OCI-LY3 (cell line): ENCODE measurements at regions not wholly inside any gene's neighbourhood (a gene's known extent, or its start where the extent isn't known, plus 50 kb on each side); places are given as distances from the start of the nearest gene placed in this dataset.

Experiments used
- H2AFZ ChIP-seq: fragments of 200-600, 300-600 bp; shearing (Covaris generic); 2 replicates; pipeline ENCODE4 v1.6.0; 2014; ENCODE audit warnings: antibody characterized with exemption, low read depth, low read length
- H3K27ac ChIP-seq: fragments of 200-600, 300-600 bp; sonication (generic); 2 replicates; pipeline ENCODE4 v1.5.1; 2014; ENCODE audit warnings: mild to moderate bottlenecking, low read length, moderate library complexity, mixed read lengths
- H3K27me3 ChIP-seq: fragments of 200-600, 300-600 bp; sonication (generic); 2 replicates; pipeline ENCODE4 v1.6.1; 2014; ENCODE audit warnings: low read depth, low read length, mixed read lengths
- H3K36me3 ChIP-seq: fragments of 200-600, 300-600 bp; sonication (generic); replicated peaks from 2 replicates; pipeline ENCODE3; 2014; ENCODE audit warnings: low read depth, low read length, mixed read lengths
- H3K4me1 ChIP-seq: fragments of 300-600, 200-600 bp; sonication (generic); 2 replicates; pipeline ENCODE4 v1.6.1; 2014; ENCODE audit warnings: low read length, mixed read lengths
- H3K4me2 ChIP-seq: fragments of 200-600, 300-600 bp; sonication (generic); 2 replicates; pipeline ENCODE4 v1.6.1; 2014; ENCODE audit warnings: low read length, mixed read lengths
- H3K4me3 ChIP-seq: fragments of 300-600, 200-600 bp; sonication (generic); 2 replicates; pipeline ENCODE4 v1.5.1; 2014; ENCODE audit warnings: antibody characterized with exemption, mild to moderate bottlenecking, low read length, moderate library complexity
- H3K79me2 ChIP-seq: fragments of 300-600, 200-600 bp; shearing (Covaris generic); 2 replicates; pipeline ENCODE4 v1.6.1; 2014; ENCODE audit warnings: mild to moderate bottlenecking, low read length, mixed read lengths
- H3K9ac ChIP-seq: fragments of 300-600, 200-600 bp; shearing (Covaris generic); 2 replicates; pipeline ENCODE4 v1.6.0; 2014; ENCODE audit warnings: mild to moderate bottlenecking, low read length, moderate library complexity
- H3K9me3 ChIP-seq: fragments of 200-600, 300-600 bp; shearing (Covaris generic); 2 replicates; pipeline ENCODE4 v1.6.1; 2014; ENCODE audit warnings: low read length, mixed read lengths; ENCODE audit not compliant: insufficient read depth
- H4K20me1 ChIP-seq: fragments of 200-600, 300-600 bp; sonication (generic); 2 replicates; pipeline ENCODE4 v1.6.1; 2016; ENCODE audit warnings: low read length, mixed read lengths; ENCODE audit not compliant: insufficient read depth
- CTCF ChIP-seq: fragments of 200-600, 300-600 bp; sonication (generic); IDR thresholded peaks from 2 replicates; pipeline ENCODE4 v1.5.1; 2014; ENCODE audit warnings: antibody characterized with exemption, low read length, low read depth
- EZH2phosphoT487 ChIP-seq: fragments of 200-600 bp; shearing (Covaris generic); IDR thresholded peaks from 2 replicates; pipeline ENCODE4 v1.6.1; 2018; ENCODE audit warnings: antibody characterized with exemption, mixed run types, low read depth

DNA sequence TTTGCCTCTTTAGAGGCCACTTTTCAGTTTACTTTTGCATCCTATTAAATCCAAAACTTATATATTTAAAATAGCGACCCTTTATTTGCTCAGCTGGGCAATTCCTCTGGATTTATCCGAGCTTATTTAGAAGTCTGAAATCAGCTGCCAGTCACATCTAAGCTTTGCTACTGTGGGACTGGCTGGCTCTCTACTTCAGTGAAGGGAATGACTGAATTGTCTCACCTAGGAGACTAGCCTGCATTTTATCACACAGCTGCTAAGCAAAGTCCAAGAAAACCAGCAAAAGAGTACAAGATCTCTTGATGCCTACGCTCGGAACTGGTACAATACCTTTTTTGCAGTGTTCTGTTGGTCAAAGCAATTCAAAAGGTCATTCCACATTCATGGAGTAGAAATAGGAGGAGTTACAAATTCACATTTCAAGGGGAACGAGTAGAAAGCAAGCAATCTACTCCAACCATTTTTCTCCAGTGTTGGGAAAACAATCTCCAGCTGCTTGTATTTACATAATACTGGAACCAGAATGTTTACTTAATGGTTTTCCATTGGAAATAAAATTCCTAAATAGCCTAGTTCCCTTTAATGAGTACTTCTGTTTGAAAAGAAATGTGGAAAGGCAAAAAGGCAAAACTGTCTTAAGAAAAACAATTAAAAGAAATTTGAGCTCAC lies 160.2 kb downstream of the MAGEB5 start:
- no peaks in the 10 kb centered on the region for H3K9me3 ChIP-seq
- TF ChIP-seq CTCF (no peak), EZH2phosphoT487 (no peak)

GRCh38 chrX:26375346-26375745 lies 159.4 kb downstream of the MAGEB5 start:
- Histone ChIP-seq H2AFZ (no peak overlapping the region), H3K9ac (no peak overlapping the region), H3K4me2 (no peak overlapping the region), H3K79me2 (no peaks in the 10 kb centered on the region), H3K36me3 (no peaks in the 10 kb centered on the region), H4K20me1 (no peaks in the 10 kb centered on the region), H3K27ac (no peak overlapping the region), H3K9me3 (no peaks in the 10 kb centered on the region), H3K4me3 (no peak overlapping the region), H3K4me1 (no peaks in the 10 kb centered on the region), H3K27me3 (no peaks in the 10 kb centered on the region)
- no peak for TF ChIP-seq EZH2phosphoT487
- TF ChIP-seq CTCF, result no peak

More for the DNA sequence above, 160.2 kb downstream of the MAGEB5 start:
- no peak overlapping the region for H3K27ac ChIP-seq
- H3K4me1 ChIP-seq, result no peaks in the 10 kb centered on the region
- H3K9ac ChIP-seq, result no peak overlapping the region
- H2AFZ ChIP-seq, result no peak overlapping the region
- H3K4me2 ChIP-seq, result no peak overlapping the region
- no peak overlapping the region for H3K4me3 ChIP-seq
- no peaks in the 10 kb centered on the region for H3K27me3 ChIP-seq
- no peaks in the 10 kb centered on the region for H3K79me2 ChIP-seq
- no peaks in the 10 kb centered on the region for H4K20me1 ChIP-seq
- no peaks in the 10 kb centered on the region for H3K36me3 ChIP-seq

DNA sequence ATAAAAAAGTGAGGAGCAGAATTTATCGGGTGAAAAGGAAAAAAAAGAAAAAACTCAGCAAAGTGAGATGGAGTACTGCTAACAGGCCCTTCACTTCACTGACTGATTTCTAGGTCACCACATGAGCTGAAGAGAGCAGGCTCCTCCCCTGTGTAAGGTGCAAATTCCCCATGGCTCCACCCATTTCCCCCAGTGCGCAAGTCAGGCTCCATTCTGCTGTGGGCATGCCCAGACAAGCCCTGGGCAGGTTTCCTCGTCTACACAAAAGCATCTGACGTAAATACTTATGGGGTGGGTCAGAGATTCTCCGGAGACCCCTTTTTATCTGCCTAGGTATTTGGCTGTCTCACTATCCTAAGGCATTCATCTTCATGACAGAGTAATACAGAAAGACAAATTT lies 157.9 kb downstream of the MAGEB5 start:
- Histone ChIP-seq H4K20me1 (no peaks in the 10 kb centered on the region), H3K36me3 (no peaks in the 10 kb centered on the region), H3K4me3 (no peak overlapping the region), H3K9me3 (no peaks in the 10 kb centered on the region), H3K27me3 (no peaks in the 10 kb centered on the region), H3K27ac (no peak overlapping the region), H2AFZ (no peak overlapping the region), H3K4me1 (no peaks in the 10 kb centered on the region), H3K79me2 (no peaks in the 10 kb centered on the region), H3K4me2 (no peak overlapping the region), H3K9ac (no peak overlapping the region)
- TF ChIP-seq EZH2phosphoT487 (no peak), CTCF (no peak)

DNA sequence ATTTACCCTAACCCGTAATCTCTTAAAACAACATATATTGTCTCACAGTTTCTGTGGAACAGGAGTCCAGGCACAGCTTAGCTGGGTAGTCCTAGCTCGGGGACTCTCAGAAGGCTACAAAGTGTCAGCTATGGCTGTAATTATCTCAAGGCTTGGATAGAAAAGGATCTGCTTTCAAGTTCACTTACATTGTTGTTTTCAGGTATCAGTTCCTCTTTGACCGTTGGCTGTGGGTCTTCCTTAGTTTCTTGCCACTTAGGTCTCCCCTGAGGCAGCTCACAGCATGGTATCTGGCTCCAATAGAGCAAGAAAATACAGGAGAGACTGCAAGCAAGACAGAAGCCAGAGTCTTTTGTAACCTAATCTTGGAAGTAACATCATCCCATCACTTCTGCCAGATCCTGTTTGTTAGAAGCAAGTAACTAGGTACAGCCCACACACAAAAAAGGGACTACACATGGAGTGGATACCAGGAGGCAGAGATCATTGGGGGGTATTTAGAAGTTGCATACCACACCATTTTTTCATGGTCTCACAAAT lies 137.0 kb downstream of the MAGEB5 start:
- Histone ChIP-seq H4K20me1 (no peaks in the 10 kb centered on the region), H3K79me2 (no peaks in the 10 kb centered on the region)

More for the DNA sequence above, 137.0 kb downstream of the MAGEB5 start:
- TF ChIP-seq EZH2phosphoT487, result no peak
- no peak for TF ChIP-seq CTCF
- peak overlapping the region; percentile 20; the same call in 1 of the 2 replicates for H3K27ac ChIP-seq
- peak overlapping the region; percentile 37 for H3K4me2 ChIP-seq
- H2AFZ ChIP-seq, result no peak overlapping the region
- H3K36me3 ChIP-seq, result no peaks in the 10 kb centered on the region
- peaks cover 16% of the 10 kb centered on the region for H3K4me1 ChIP-seq
- no peaks in the 10 kb centered on the region for H3K27me3 ChIP-seq
- no peak overlapping the region for H3K4me3 ChIP-seq
- no peak overlapping the region for H3K9ac ChIP-seq
- no peaks in the 10 kb centered on the region for H3K9me3 ChIP-seq
